Head of caudate nucleus (tissue), 42 donors: ENCODE measurements at regions not wholly inside any gene's neighbourhood (a gene's known extent, or its start where the extent isn't known, plus 50 kb on each side); places are given as distances from the start of the nearest gene placed in this dataset.
"Not testable (repeated sequence)": the region's sequence is repeated elsewhere in the genome, so short reads cannot be mapped to it uniquely, and the experiment has no call there.

Source experiments
- DNase-seq, 42 donors: peaks; one replicate each; pipeline versions ENCODE4 v3.0.0 to v3.0.0-alpha.2; 2020 to 2021; ENCODE audit warnings: mixed read lengths in 7 of 42
- intact Hi-C: fragments of 100-400 bp; cut with DNase I; formaldehyde crosslinking; loops from one replicate; pipeline ENCODE4 v1.15.0; 2022

- intact Hi-C loops: no loop called here
- no peak for DNase-seq
Observed at GRCh38 chr3:147654827-147655226, 245.7 kb downstream of the ZIC1 start.

- intact Hi-C loops: no loop called here
- DNase-seq: no peak
Observed at GRCh38 chr3:147655236-147655635, 246.1 kb downstream of the ZIC1 start.

- intact Hi-C loops: no loop called here
- no peak for DNase-seq
Observed at GRCh38 chr3:147656023-147656422, 246.9 kb downstream of the ZIC1 start.

- intact Hi-C loops: no loop called here
- no peak for DNase-seq
Observed at GRCh38 chr3:147661916-147662315, 252.8 kb downstream of the ZIC1 start.

- intact Hi-C loops: no loop called here
- no peak for DNase-seq
Observed at GRCh38 chr3:147662705-147663104, 253.5 kb downstream of the ZIC1 start.

- no peak for DNase-seq
- intact Hi-C loops: no loop called here
Observed at GRCh38 chr3:147669077-147669476, 259.9 kb downstream of the ZIC1 start.

- DNase-seq: no peak
Observed at GRCh38 chr3:147672035-147672434, 262.9 kb downstream of the ZIC1 start.

GRCh38 chr3:147672436-147672835 is 263.3 kb downstream of the ZIC1 start:
- intact Hi-C loops: no loop called here

More at GRCh38 chr3:147672035-147672434, 262.9 kb downstream of the ZIC1 start:
- intact Hi-C loops: no loop called here

GRCh38 chr3:147675761-147676160 is 266.6 kb downstream of the ZIC1 start:
- DNase-seq: no peak
- intact Hi-C loops: no loop called here

More at GRCh38 chr3:147672436-147672835, 263.3 kb downstream of the ZIC1 start:
- DNase-seq: no peak

- peak in 23 of 42 donors; percentile 2 to 45 (median 16) for DNase-seq
- intact Hi-C loops: no loop called here
Observed at GRCh38 chr3:147680837-147681483, 271.8 kb downstream of the ZIC1 start.

- no peak for DNase-seq
Observed at GRCh38 chr3:147688868-147689267, 279.7 kb downstream of the ZIC1 start.

GRCh38 chr3:147699175-147699838 is 290.1 kb downstream of the ZIC1 start:
- intact Hi-C loops: no loop called here
- DNase-seq: no peak

More at GRCh38 chr3:147688868-147689267, 279.7 kb downstream of the ZIC1 start:
- intact Hi-C loops: no loop called here

GRCh38 chr3:147701195-147701594 is 292.0 kb downstream of the ZIC1 start:
- no peak for DNase-seq
- intact Hi-C loops: no loop called here

- no peak for DNase-seq
- intact Hi-C loops: no loop called here
Observed at GRCh38 chr3:147702509-147702908, 293.3 kb downstream of the ZIC1 start.

- peak in 4 of 42 donors; percentile 7 to 18 (median 17) for DNase-seq
Observed at GRCh38 chr3:147705651-147706051, 296.5 kb downstream of the ZIC1 start.

GRCh38 chr3:147710753-147711152 is 301.6 kb downstream of the ZIC1 start:
- intact Hi-C loops: not testable (repeated sequence)

More at GRCh38 chr3:147705651-147706051, 296.5 kb downstream of the ZIC1 start:
- intact Hi-C loops: no loop called here

GRCh38 chr3:147712357-147712756 is 303.2 kb downstream of the ZIC1 start:
- no peak for DNase-seq
- intact Hi-C loops: no loop called here

More at GRCh38 chr3:147710753-147711152, 301.6 kb downstream of the ZIC1 start:
- DNase-seq: not testable (repeated sequence)

- intact Hi-C loops, DNase-seq: not testable (repeated sequence)
Observed at GRCh38 chr3:147712758-147713157, 303.6 kb downstream of the ZIC1 start.

- no peak for DNase-seq
- intact Hi-C loops: no loop called here
Observed at GRCh38 chr3:147713234-147714133, 304.3 kb downstream of the ZIC1 start.

GRCh38 chr3:147729641-147730040 is 320.5 kb downstream of the ZIC1 start:
- intact Hi-C loops: no loop called here
- DNase-seq: no peak
